ENCODE measurements at regions not wholly inside any gene's neighbourhood (a gene's known extent, or its start where the extent isn't known, plus 50 kb on each side); places are given as distances from the start of the nearest gene placed in this dataset.

DNA sequence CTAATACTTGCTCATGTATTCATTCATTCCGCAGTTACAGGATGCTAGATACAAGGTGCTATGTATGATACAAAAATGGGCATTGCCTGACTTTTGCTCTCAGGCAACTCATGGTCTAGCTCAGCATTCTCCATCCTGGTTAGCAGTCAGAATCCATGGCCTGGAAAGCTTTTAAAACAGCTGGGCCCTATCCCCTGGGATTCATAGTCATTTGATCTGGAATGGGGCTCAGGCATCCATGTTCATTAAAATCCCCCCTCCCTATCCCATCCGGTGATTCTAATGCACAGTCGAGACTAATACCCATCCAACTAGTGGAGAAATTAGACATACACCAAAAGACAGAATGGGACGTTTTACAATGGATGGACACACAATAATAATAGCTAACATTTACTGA is 104.1 kb upstream of the TMEM132E start:
- TF ChIP-seq, protein P1, sequence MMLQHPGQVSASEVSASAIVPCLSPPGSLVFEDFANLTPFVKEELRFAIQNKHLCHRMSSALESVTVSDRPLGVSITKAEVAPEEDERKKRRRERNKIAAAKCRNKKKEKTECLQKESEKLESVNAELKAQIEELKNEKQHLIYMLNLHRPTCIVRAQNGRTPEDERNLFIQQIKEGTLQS (CRISPR knock-in tag; IDR thresholded peaks at IDR 0.05), result no peak
- no peak for TF ChIP-seq SYNCRIP (IDR thresholded peaks at IDR 0.05; ENCODE audit: insufficient read depth, low read depth, low read length)
- TF ChIP-seq, protein P2, sequence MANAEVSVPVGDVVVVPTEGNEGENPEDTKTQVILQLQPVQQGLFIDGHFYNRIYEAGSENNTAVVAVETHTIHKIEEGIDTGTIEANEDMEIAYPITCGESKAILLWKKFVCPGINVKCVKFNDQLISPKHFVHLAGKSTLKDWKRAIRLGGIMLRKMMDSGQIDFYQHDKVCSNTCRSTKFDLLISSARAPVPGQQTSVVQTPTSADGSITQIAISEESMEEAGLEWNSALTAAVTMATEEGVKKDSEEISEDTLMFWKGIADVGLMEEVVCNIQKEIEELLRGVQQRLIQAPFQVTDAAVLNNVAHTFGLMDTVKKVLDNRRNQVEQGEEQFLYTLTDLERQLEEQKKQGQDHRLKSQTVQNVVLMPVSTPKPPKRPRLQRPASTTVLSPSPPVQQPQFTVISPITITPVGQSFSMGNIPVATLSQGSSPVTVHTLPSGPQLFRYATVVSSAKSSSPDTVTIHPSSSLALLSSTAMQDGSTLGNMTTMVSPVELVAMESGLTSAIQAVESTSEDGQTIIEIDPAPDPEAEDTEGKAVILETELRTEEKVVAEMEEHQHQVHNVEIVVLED (CRISPR knock-in tag; IDR thresholded peaks at IDR 0.05; ENCODE audit: borderline replicate concordance), result no peak
- TF ChIP-seq, protein P3, sequence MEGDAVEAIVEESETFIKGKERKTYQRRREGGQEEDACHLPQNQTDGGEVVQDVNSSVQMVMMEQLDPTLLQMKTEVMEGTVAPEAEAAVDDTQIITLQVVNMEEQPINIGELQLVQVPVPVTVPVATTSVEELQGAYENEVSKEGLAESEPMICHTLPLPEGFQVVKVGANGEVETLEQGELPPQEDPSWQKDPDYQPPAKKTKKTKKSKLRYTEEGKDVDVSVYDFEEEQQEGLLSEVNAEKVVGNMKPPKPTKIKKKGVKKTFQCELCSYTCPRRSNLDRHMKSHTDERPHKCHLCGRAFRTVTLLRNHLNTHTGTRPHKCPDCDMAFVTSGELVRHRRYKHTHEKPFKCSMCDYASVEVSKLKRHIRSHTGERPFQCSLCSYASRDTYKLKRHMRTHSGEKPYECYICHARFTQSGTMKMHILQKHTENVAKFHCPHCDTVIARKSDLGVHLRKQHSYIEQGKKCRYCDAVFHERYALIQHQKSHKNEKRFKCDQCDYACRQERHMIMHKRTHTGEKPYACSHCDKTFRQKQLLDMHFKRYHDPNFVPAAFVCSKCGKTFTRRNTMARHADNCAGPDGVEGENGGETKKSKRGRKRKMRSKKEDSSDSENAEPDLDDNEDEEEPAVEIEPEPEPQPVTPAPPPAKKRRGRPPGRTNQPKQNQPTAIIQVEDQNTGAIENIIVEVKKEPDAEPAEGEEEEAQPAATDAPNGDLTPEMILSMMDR (CRISPR knock-in tag; IDR thresholded peaks at IDR 0.05), result no peak
- no peak for TF ChIP-seq NCOA1 (CRISPR knock-in tag; IDR thresholded peaks at IDR 0.05)
- TF ChIP-seq, protein P4, sequence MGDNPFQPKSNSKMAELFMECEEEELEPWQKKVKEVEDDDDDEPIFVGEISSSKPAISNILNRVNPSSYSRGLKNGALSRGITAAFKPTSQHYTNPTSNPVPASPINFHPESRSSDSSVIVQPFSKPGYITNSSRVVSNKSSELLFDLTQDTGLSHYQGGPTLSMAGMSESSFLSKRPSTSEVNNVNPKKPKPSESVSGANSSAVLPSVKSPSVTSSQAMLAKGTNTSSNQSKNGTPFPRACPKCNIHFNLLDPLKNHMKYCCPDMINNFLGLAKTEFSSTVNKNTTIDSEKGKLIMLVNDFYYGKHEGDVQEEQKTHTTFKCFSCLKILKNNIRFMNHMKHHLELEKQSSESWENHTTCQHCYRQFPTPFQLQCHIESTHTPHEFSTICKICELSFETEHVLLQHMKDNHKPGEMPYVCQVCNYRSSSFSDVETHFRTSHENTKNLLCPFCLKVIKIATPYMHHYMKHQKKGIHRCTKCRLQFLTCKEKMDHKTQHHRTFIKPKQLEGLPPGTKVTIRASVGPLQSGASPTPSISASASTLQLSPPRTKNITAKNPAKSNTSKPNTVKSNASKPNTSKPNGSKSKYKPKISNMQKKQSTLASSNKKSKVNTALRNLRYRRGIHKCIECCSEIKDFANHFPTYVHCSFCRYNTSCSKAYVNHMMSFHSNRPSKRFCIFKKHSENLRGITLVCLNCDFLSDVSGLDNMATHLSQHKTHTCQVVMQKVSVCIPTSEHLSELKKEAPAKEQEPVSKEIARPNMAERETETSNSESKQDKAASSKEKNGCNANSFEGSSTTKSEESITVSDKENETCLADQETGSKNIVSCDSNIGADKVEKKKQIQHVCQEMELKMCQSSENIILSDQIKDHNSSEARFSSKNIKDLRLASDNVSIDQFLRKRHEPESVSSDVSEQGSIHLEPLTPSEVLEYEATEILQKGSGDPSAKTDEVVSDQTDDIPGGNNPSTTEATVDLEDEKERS (CRISPR knock-in tag; IDR thresholded peaks at IDR 0.05), result no peak
- no peak for TF ChIP-seq POLR2AphosphoS5 (IDR thresholded peaks at IDR 0.05; ENCODE audit: low read depth, low read length)
